Duodenal mucosa (tissue), 2 donors: ENCODE measurements at regions not wholly inside any gene's neighbourhood (a gene's known extent, or its start where the extent isn't known, plus 50 kb on each side); places are given as distances from the start of the nearest gene placed in this dataset.
"Not testable (repeated sequence)": the region's sequence is repeated elsewhere in the genome, so short reads cannot be mapped to it uniquely, and the experiment has no call there.

Experiments used
- H3K27ac ChIP-seq: one replicate; pipeline ENCODE4 v1.7.0; 2013; ENCODE audit warnings: low read depth, low read length
- H3K27me3 ChIP-seq, 2 donors: one replicate each; pipeline ENCODE4 v1.7.0; 2013; ENCODE audit warnings: low read length in 2 of 2, control low read depth in 1 of 2; ENCODE audit not compliant: insufficient read depth in 2 of 2, control insufficient read depth in 1 of 2
- H3K36me3 ChIP-seq, 2 donors: one replicate each; pipeline ENCODE4 v1.7.0; 2013; ENCODE audit warnings: low read length in 2 of 2, control low read depth in 1 of 2; ENCODE audit not compliant: insufficient read depth in 2 of 2, control insufficient read depth in 1 of 2
- H3K4me1 ChIP-seq, 2 donors: one replicate each; pipeline ENCODE4 v1.7.0; 2013; ENCODE audit warnings: low read length in 2 of 2, control low read depth in 1 of 2; ENCODE audit not compliant: insufficient read depth in 2 of 2, control insufficient read depth in 1 of 2
- H3K4me3 ChIP-seq, 2 donors: one replicate each; pipeline ENCODE4 v1.7.0; 2013; ENCODE audit warnings: low read length in 2 of 2, low read depth in 1 of 2
- H3K9ac ChIP-seq, 2 donors: one replicate each; pipeline ENCODE4 v1.7.0; 2013; ENCODE audit warnings: low read length in 2 of 2, low read depth in 1 of 2
- H3K9me3 ChIP-seq, 2 donors: one replicate each; pipeline ENCODE4 v1.7.0; 2013; ENCODE audit warnings: low read length in 2 of 2, control low read depth in 1 of 2; ENCODE audit not compliant: control insufficient read depth in 1 of 2

DNA sequence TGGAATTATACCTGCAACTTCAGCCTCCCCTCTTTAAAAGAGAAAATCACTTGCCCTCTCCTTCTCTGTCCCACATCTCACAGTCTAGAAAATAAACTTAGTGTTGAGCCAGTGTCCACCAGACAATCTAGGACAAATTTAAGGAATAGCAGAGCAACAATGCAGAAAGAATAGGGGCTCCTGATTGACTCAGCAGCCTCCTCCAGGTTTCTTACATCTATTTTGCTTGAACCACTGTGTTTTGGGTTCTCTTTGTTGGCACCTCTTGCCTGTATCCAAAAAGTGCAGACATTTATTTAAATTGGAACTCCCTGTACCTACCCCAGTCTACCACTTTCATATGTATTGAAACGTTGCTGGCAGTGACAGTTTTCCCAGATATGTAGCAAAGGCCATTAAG lies 133.7 kb upstream of the HSF2 start:
- Histone ChIP-seq H3K4me3 (no peak overlapping the region), H3K4me1 (no peaks in the 10 kb centered on the region), H3K9me3 (peaks cover 0 to 2% of the 10 kb centered on the region in 2 donors), H3K36me3 (no peaks in the 10 kb centered on the region), H3K9ac (no peak overlapping the region), H3K27me3 (no peaks in the 10 kb centered on the region), H3K27ac (no peak overlapping the region)

DNA sequence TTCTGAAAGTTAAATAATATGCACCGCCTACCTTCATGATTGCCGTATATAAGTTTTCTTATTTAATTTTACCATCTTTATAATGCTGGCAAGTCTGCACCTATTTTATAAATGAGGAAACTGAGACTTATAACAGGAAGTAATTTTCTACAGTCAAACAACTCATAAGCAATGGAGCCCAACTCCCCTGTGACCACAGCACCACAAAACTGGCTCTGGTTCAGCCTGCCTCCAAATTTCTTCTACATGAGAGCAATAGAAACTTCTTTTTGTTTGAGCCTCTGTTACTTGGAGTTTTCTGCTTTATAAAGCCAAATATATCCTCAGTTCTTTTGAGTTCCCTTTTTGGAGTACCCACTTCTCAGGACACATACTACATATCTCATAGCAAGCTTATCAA lies 131.1 kb upstream of the HSF2 start:
- H3K27ac ChIP-seq = no peak overlapping the region
- no peaks in the 10 kb centered on the region for H3K36me3 ChIP-seq
- H3K4me3 ChIP-seq = no peak overlapping the region
- H3K27me3 ChIP-seq = no peaks in the 10 kb centered on the region
- H3K9me3 ChIP-seq = peaks cover 0 to 2% of the 10 kb centered on the region in 2 donors
- no peaks in the 10 kb centered on the region for H3K4me1 ChIP-seq
- no peak overlapping the region for H3K9ac ChIP-seq

- no peaks in the 10 kb centered on the region for H3K27me3 ChIP-seq
- no peaks in the 10 kb centered on the region for H3K9me3 ChIP-seq
- H3K36me3 ChIP-seq = no peaks in the 10 kb centered on the region
- no peaks in the 10 kb centered on the region for H3K4me1 ChIP-seq
- H3K4me3 ChIP-seq = no peak overlapping the region
- H3K9ac ChIP-seq = no peak overlapping the region
- H3K27ac ChIP-seq = no peak overlapping the region
These were observed 122.8 kb upstream of the HSF2 start for GRCh38 chr6:122276637-122277036.

GRCh38 chr6:122280105-122281021 lies 119.1 kb upstream of the HSF2 start:
- not testable (repeated sequence) for H3K9me3 ChIP-seq

DNA sequence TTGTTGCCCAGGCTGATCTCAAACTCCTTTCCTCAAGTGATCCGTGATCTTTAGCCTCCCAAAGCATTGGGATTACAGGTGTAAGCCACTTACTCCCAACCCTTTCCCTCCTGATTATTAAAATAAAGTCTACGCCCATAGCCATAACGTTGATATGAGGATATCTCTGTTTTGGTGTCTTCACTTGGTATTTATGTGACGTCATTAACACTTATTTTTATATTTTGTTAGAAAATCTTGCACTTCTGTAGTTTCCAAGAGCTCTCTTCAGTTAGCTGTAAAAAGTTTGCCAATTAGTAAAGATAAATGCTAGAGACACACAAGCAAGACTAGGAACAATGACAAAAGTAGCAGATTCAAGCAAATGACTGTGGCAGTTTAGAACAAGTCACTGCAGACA lies 115.6 kb upstream of the HSF2 start:
- Histone ChIP-seq H3K27ac (no peak overlapping the region), H3K9me3 (no peaks in the 10 kb centered on the region), H3K27me3 (no peaks in the 10 kb centered on the region), H3K36me3 (no peaks in the 10 kb centered on the region), H3K4me3 (no peak overlapping the region), H3K4me1 (no peaks in the 10 kb centered on the region), H3K9ac (no peak overlapping the region)

More at GRCh38 chr6:122280105-122281021, 119.1 kb upstream of the HSF2 start:
- H3K4me1 ChIP-seq, H3K27ac ChIP-seq, H3K36me3 ChIP-seq, H3K4me3 ChIP-seq, H3K9ac ChIP-seq, H3K27me3 ChIP-seq: not testable (repeated sequence)

DNA sequence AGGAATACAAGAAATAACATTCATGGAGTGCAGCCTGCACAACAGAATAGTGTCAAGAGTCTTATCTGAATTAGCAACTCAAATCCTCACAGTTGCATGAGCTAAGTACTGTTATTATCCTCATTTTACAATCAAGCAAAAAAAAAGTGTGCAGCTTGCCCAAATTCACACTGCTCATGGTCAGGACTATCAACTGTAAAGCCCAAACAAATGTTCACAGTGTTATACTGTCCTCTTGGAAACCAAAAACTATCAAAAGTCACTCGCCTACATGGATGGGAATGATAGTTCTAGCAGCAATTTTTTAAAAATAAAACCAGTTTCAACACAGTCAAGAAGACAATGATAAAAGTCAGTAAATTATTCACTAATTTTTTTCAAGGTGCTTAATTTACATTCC lies 114.6 kb upstream of the HSF2 start:
- Histone ChIP-seq H3K9me3 (no peaks in the 10 kb centered on the region), H3K9ac (no peak overlapping the region), H3K4me1 (no peaks in the 10 kb centered on the region), H3K4me3 (no peak overlapping the region), H3K27ac (no peak overlapping the region), H3K36me3 (no peaks in the 10 kb centered on the region), H3K27me3 (no peaks in the 10 kb centered on the region)

DNA sequence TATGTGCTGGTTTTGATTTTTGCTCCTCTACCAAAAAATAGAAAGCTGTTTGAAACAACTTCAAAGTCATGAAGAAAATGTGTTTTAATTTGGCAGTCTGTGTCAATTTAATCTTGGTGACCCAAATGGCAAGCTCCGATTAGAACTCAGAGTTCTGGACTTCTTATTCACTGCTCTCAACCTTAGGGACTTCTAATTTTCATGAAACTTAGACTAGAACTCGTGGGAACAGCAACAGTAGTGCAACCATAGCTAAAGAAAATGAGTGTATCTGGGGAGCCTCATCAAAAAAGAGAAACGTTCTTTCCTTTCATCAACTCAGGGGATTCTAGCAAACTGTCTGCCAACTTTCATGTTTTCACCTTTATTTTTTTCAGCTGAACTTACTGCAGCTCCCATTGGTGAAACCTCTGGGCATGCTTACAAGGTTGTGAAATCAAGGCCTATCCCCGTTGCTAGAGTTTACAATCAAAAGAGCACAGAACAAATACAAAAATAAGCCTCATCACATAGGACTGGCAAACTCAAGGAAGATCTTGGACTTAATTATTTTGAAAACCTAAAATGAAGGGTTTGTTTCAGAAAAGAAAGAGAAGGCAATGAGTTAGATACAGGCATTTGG lies 114.0 kb upstream of the HSF2 start:
- Histone ChIP-seq H3K9ac (no peak overlapping the region), H3K4me3 (no peak overlapping the region), H3K27ac (no peak overlapping the region), H3K9me3 (no peaks in the 10 kb centered on the region), H3K4me1 (no peaks in the 10 kb centered on the region), H3K36me3 (no peaks in the 10 kb centered on the region), H3K27me3 (no peaks in the 10 kb centered on the region)

- H3K36me3 ChIP-seq = no peaks in the 10 kb centered on the region
- no peaks in the 10 kb centered on the region for H3K9me3 ChIP-seq
- H3K27ac ChIP-seq = no peak overlapping the region
- no peaks in the 10 kb centered on the region for H3K27me3 ChIP-seq
- no peak overlapping the region for H3K9ac ChIP-seq
- H3K4me1 ChIP-seq = no peaks in the 10 kb centered on the region
- no peak overlapping the region for H3K4me3 ChIP-seq
These were observed 112.9 kb upstream of the HSF2 start for GRCh38 chr6:122286512-122286911.

DNA sequence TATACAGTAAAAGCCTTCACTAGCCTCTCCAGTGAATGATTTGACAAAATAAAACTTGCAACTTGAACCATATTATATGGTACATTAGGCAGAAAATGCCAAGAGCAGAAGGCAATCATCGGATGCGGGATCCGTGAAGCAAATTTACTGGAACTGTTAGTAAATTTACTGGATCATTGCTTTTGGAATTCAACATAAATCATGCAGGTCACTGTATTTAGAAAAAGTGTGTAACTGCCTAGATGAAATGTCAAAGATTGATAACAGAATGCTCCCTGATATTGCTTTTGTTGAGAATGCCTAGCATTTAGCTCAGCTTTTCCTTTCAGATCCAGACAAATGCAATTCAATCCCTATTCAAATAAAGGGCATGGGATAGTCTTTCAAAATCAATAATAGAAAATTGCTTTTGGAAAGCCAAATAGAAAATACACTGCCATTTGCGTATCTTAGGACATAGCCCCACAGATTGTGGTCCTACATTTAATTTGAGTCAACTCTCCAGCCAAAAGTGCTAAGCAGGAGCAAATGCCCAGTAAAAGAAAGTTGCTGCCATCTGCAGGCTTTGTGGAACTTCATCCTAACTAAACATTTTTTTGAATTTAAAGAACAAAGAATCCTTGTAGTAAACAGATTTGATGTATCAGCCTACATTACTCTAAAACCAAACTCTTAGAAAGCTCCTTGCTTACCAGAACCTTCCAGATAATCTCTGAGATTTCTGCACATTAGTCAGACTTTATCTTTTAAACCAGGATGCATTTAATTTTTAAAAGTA lies 109.5 kb upstream of the HSF2 start:
- no peak overlapping the region for H3K9ac ChIP-seq
- H3K4me1 ChIP-seq = no peaks in the 10 kb centered on the region
- no peak overlapping the region for H3K4me3 ChIP-seq
- no peaks in the 10 kb centered on the region for H3K36me3 ChIP-seq
- H3K27me3 ChIP-seq = no peaks in the 10 kb centered on the region
- no peak overlapping the region for H3K27ac ChIP-seq
- H3K9me3 ChIP-seq = no peaks in the 10 kb centered on the region

GRCh38 chr6:122297010-122297409 lies 102.4 kb upstream of the HSF2 start:
- Histone ChIP-seq H3K36me3 (no peaks in the 10 kb centered on the region), H3K9ac (no peak overlapping the region), H3K9me3 (no peaks in the 10 kb centered on the region), H3K4me3 (no peak overlapping the region), H3K27ac (no peak overlapping the region), H3K27me3 (no peaks in the 10 kb centered on the region), H3K4me1 (peaks cover 4 to 5% of the 10 kb centered on the region in 2 donors)
